ENCODE measurements at regions not wholly inside any gene's neighbourhood (a gene's known extent, or its start where the extent isn't known, plus 50 kb on each side); places are given as distances from the start of the nearest gene placed in this dataset.
"Not testable (repeated sequence)": the region's sequence is repeated elsewhere in the genome, so short reads cannot be mapped to it uniquely, and the experiment has no call there.

GRCh38 chr5:2063380-2063779, 180.7 kb upstream of the IRX4 start:
- not testable (repeated sequence) for DNase-seq

GRCh38 chr5:2052687-2053086, 170.0 kb upstream of the IRX4 start:
- DNase-seq: no peak

GRCh38 chr5:2049876-2050275, 167.2 kb upstream of the IRX4 start:
- no peak for DNase-seq

- no peak for DNase-seq
Measured at GRCh38 chr5:2048664-2049063, 165.9 kb upstream of the IRX4 start.

GRCh38 chr5:2047341-2047927, 164.7 kb upstream of the IRX4 start:
- no peak for DNase-seq

GRCh38 chr5:2044041-2044440, 161.3 kb upstream of the IRX4 start:
- DNase-seq: no peak

GRCh38 chr5:2039180-2039531, 156.4 kb upstream of the IRX4 start:
- no peak for DNase-seq

- peak; percentile 38 to 47 for DNase-seq
Measured at GRCh38 chr5:2038321-2039179, 155.8 kb upstream of the IRX4 start.

GRCh38 chr5:2036885-2037284, 154.2 kb upstream of the IRX4 start:
- DNase-seq: no peak

GRCh38 chr5:2032432-2032831, 149.7 kb upstream of the IRX4 start:
- DNase-seq: no peak

- DNase-seq: no peak
Measured at GRCh38 chr5:2031581-2031980, 148.9 kb upstream of the IRX4 start.

GRCh38 chr5:2030131-2030530, 147.4 kb upstream of the IRX4 start:
- DNase-seq: no peak

GRCh38 chr5:2029206-2029605, 146.5 kb upstream of the IRX4 start:
- DNase-seq: no peak

GRCh38 chr5:2027790-2028189, 145.1 kb upstream of the IRX4 start:
- no peak for DNase-seq

- no peak for DNase-seq
Measured at GRCh38 chr5:2024986-2025721, 142.4 kb upstream of the IRX4 start.

- no peak for DNase-seq
Measured at GRCh38 chr5:2023196-2023595, 140.5 kb upstream of the IRX4 start.

- DNase-seq: no peak
Measured at GRCh38 chr5:2022436-2022835, 139.7 kb upstream of the IRX4 start.

- DNase-seq: no peak
Measured at GRCh38 chr5:2021484-2022176, 138.9 kb upstream of the IRX4 start.

- no peak for DNase-seq
Measured at GRCh38 chr5:2020730-2021129, 138.0 kb upstream of the IRX4 start.

GRCh38 chr5:2019716-2020115, 137.0 kb upstream of the IRX4 start:
- DNase-seq: no peak

- DNase-seq: no peak
Measured at GRCh38 chr5:2018390-2018724, 135.6 kb upstream of the IRX4 start.

GRCh38 chr5:2017540-2018389, 135.0 kb upstream of the IRX4 start:
- DNase-seq: peak in 1 of 2 donors; percentile 41

- no peak for DNase-seq
Measured at GRCh38 chr5:2015961-2016360, 133.2 kb upstream of the IRX4 start.

Measured in CD4-positive, alpha-beta T cell treated with Interferon alpha-2 for 1 hour (primary cell).